ENCODE measurements at regions not wholly inside any gene's neighbourhood (a gene's known extent, or its start where the extent isn't known, plus 50 kb on each side); places are given as distances from the start of the nearest gene placed in this dataset.

GRCh38 chr6:214428-214827, 77.9 kb upstream of the DUSP22 start:
- no peak for DNase-seq (ENCODE audit: low read depth)
- TF ChIP-seq MYC (IDR thresholded peaks at IDR 0.05; ENCODE audit: low read depth, low read length) (no peak), CTCF (IDR thresholded peaks at IDR 0.05; ENCODE audit: low read depth, low read length) (no peak), MAX (IDR thresholded peaks at IDR 0.05; ENCODE audit: low read depth, low read length) (no peak), POLR2A (IDR thresholded peaks at IDR 0.05; ENCODE audit: extremely low read depth, insufficient read length) (no peak)
- H3K4me3 ChIP-seq (ENCODE audit: low read depth, low read length) = no peak overlapping the region

- peak; percentile 71 for DNase-seq (ENCODE audit: low read depth)
- no peak overlapping the region for H3K4me3 ChIP-seq (ENCODE audit: low read depth, low read length)
- no peak for TF ChIP-seq POLR2A (IDR thresholded peaks at IDR 0.05; ENCODE audit: extremely low read depth, insufficient read length)
- TF ChIP-seq CTCF (IDR thresholded peaks at IDR 0.05; ENCODE audit: low read depth, low read length) = no peak
- no peak for TF ChIP-seq MYC (IDR thresholded peaks at IDR 0.05; ENCODE audit: low read depth, low read length)
- TF ChIP-seq MAX (IDR thresholded peaks at IDR 0.05; ENCODE audit: low read depth, low read length) = no peak
Observed at GRCh38 chr6:215335-216034, 76.8 kb upstream of the DUSP22 start.

- H3K4me3 ChIP-seq (ENCODE audit: low read depth, low read length) = no peak overlapping the region
- TF ChIP-seq CTCF (IDR thresholded peaks at IDR 0.05; ENCODE audit: low read depth, low read length) (peak; percentile 74), POLR2A (IDR thresholded peaks at IDR 0.05; ENCODE audit: extremely low read depth, insufficient read length) (no peak)
- peak; percentile 57 for DNase-seq (ENCODE audit: low read depth)
Observed at GRCh38 chr6:217048-217659, 75.1 kb upstream of the DUSP22 start.

GRCh38 chr6:218153-219018, 73.9 kb upstream of the DUSP22 start:
- no peak for DNase-seq (ENCODE audit: low read depth)
- no peak overlapping the region for H3K4me3 ChIP-seq (ENCODE audit: low read depth, low read length)
- TF ChIP-seq CTCF (IDR thresholded peaks at IDR 0.05; ENCODE audit: low read depth, low read length) = no peak
- no peak for TF ChIP-seq MYC (IDR thresholded peaks at IDR 0.05; ENCODE audit: low read depth, low read length)
- no peak for TF ChIP-seq MAX (IDR thresholded peaks at IDR 0.05; ENCODE audit: low read depth, low read length)
- no peak for TF ChIP-seq POLR2A (IDR thresholded peaks at IDR 0.05; ENCODE audit: extremely low read depth, insufficient read length)

- H3K4me3 ChIP-seq (ENCODE audit: low read depth, low read length) = no peak overlapping the region
- TF ChIP-seq MYC (IDR thresholded peaks at IDR 0.05; ENCODE audit: low read depth, low read length) (no peak), POLR2A (IDR thresholded peaks at IDR 0.05; ENCODE audit: extremely low read depth, insufficient read length) (no peak), MAX (IDR thresholded peaks at IDR 0.05; ENCODE audit: low read depth, low read length) (no peak), CTCF (IDR thresholded peaks at IDR 0.05; ENCODE audit: low read depth, low read length) (no peak)
- DNase-seq (ENCODE audit: low read depth) = no peak
Observed at GRCh38 chr6:219019-219570, 73.2 kb upstream of the DUSP22 start.
